Naive thymus-derived CD4-positive, alpha-beta T cell (primary cell): ENCODE measurements at regions not wholly inside any gene's neighbourhood (a gene's known extent, or its start where the extent isn't known, plus 50 kb on each side); places are given as distances from the start of the nearest gene placed in this dataset.
"Not testable (repeated sequence)": the region's sequence is repeated elsewhere in the genome, so short reads cannot be mapped to it uniquely, and the experiment has no call there.

Experiments
- ATAC-seq: fragments of 150-1000 bp; cut with Tn5 transposase; 2 replicates; pipeline ENCODE4 v1.10.0; 2021; ENCODE audit warnings: mild to moderate bottlenecking, moderate library complexity
- CTCF ChIA-PET: fragments of 350-600 bp; sonication (Branson Sonifier 250); formaldehyde crosslinking; loops from one replicate; lab custom pipeline; 2021; ENCODE audit warnings: antibody characterized with exemption; lab: Charles Lee
- POLR2A ChIA-PET: fragments of 350-600 bp; sonication (Branson Sonifier 250); formaldehyde crosslinking; loops from one replicate; lab custom pipeline; 2021; ENCODE audit warnings: antibody characterized with exemption, inconsistent platforms; lab: Charles Lee
- DNase-seq, 9 donors: peaks; one replicate each; pipeline versions ENCODE4 v3.0.0 to v3.0.0-alpha.2; 2020 to 2022; ENCODE audit warnings: mixed read lengths in 1 of 9
- H3K27ac ChIP-seq: one replicate; pipeline ENCODE4 v1.7.0; 2013; ENCODE audit warnings: mild to moderate bottlenecking, low read depth, low read length, moderate library complexity
- H3K27me3 ChIP-seq, 2 donors: one replicate each; pipeline ENCODE4 v1.7.0; 2013; ENCODE audit warnings: low read length in 2 of 2, mild to moderate bottlenecking in 2 of 2, moderate library complexity in 2 of 2; ENCODE audit not compliant: control insufficient read depth in 2 of 2, insufficient read depth in 2 of 2
- H3K36me3 ChIP-seq, 3 experiments: 1 replicate in 2 of 3; 2 replicates in 1 of 3; pipeline ENCODE4 v1.7.0; 2013; ENCODE audit warnings: low read length in 3 of 3, mild to moderate bottlenecking in 3 of 3, moderate library complexity in 1 of 3; ENCODE audit not compliant: insufficient read depth in 3 of 3, control insufficient read depth in 2 of 3
- H3K4me1 ChIP-seq, 2 donors: one replicate each; pipeline ENCODE4 v1.7.0; 2013; ENCODE audit warnings: low read length in 2 of 2, mild to moderate bottlenecking in 2 of 2, moderate library complexity in 1 of 2; ENCODE audit not compliant: control insufficient read depth in 2 of 2, insufficient read depth in 2 of 2
- H3K4me3 ChIP-seq: 2 replicates; pipeline ENCODE4 v1.7.0; 2013; ENCODE audit warnings: mild to moderate bottlenecking, low read length
- H3K9me3 ChIP-seq, 3 experiments: 1 replicate in 2 of 3; 2 replicates in 1 of 3; pipeline ENCODE4 v1.7.0; 2013; ENCODE audit warnings: low read length in 3 of 3; ENCODE audit not compliant: control insufficient read depth in 2 of 3
- H3K27ac Mint-ChIP-seq, 9 donors: one replicate each; pipeline ENCODE4 v1.8.0; 2020 to 2022; ENCODE audit warnings: mixed read lengths in 9 of 9, mild to moderate bottlenecking in 8 of 9, moderate library complexity in 5 of 9, inconsistent platforms in 2 of 9
- H3K27me3 Mint-ChIP-seq, 5 donors: one replicate each; pipeline ENCODE4 v1.8.0; 2021 to 2022; ENCODE audit warnings: mixed read lengths in 5 of 5, mild to moderate bottlenecking in 1 of 5
- H3K36me3 Mint-ChIP-seq, 5 donors: one replicate each; pipeline ENCODE4 v1.8.0; 2020 to 2022; ENCODE audit warnings: mixed read lengths in 5 of 5, mild to moderate bottlenecking in 3 of 5, inconsistent platforms in 1 of 5
- H3K4me1 Mint-ChIP-seq, 7 donors: one replicate each; pipeline ENCODE4 v1.8.0; 2020 to 2022; ENCODE audit warnings: mixed read lengths in 7 of 7, mild to moderate bottlenecking in 3 of 7, inconsistent platforms in 1 of 7
- H3K4me3 Mint-ChIP-seq, 10 donors: one replicate each; pipeline ENCODE4 v1.8.0; 2020 to 2022; ENCODE audit warnings: mild to moderate bottlenecking in 10 of 10, mixed read lengths in 10 of 10, moderate library complexity in 6 of 10, inconsistent platforms in 2 of 10
- H3K9me3 Mint-ChIP-seq, 11 donors: one replicate each; pipeline ENCODE4 v1.8.0; 2020 to 2022; ENCODE audit warnings: mixed read lengths in 11 of 11, mild to moderate bottlenecking in 4 of 11, inconsistent platforms in 1 of 11, moderate library complexity in 1 of 11
- intact Hi-C, 2 donors: fragments of 100-400 bp; cut with micrococcal nuclease; formaldehyde crosslinking; loops; one replicate each; pipeline ENCODE4 v1.15.1; 2023

GRCh38 chrX:122940199-122940598, 243.9 kb upstream of the GRIA3 start:
- POLR2A ChIA-PET, result no interaction called here
- H3K4me3 Mint-ChIP-seq, result no peak overlapping the region

GRCh38 chrX:122941806-122942205, 242.3 kb upstream of the GRIA3 start:
- no peak overlapping the region for H3K4me3 Mint-ChIP-seq
- CTCF ChIA-PET, result no interaction called here
- intact Hi-C loops, result no loop called here
- H3K9me3 ChIP-seq, result no peaks in the 10 kb centered on the region
- no peaks in the 10 kb centered on the region for H3K36me3 Mint-ChIP-seq
- POLR2A ChIA-PET, result no interaction called here
- H3K4me1 ChIP-seq, result no peaks in the 10 kb centered on the region
- H3K4me3 ChIP-seq, result no peak overlapping the region
- no peaks in the 10 kb centered on the region for H3K27me3 ChIP-seq
- H3K27me3 Mint-ChIP-seq, result no peaks in the 10 kb centered on the region
- no peak overlapping the region for H3K27ac Mint-ChIP-seq
- H3K4me1 Mint-ChIP-seq, result no peaks in the 10 kb centered on the region
- no peak for ATAC-seq
- H3K27ac ChIP-seq, result no peak overlapping the region
- no peak for DNase-seq
- no peaks in the 10 kb centered on the region for H3K36me3 ChIP-seq
- peaks cover 0 to 5% (median 0%) of the 10 kb centered on the region in 11 donors for H3K9me3 Mint-ChIP-seq

More at GRCh38 chrX:122940199-122940598, 243.9 kb upstream of the GRIA3 start:
- Mint-ChIP-seq H3K36me3 (no peaks in the 10 kb centered on the region), H3K27me3 (no peaks in the 10 kb centered on the region), H3K4me1 (no peaks in the 10 kb centered on the region), H3K9me3 (peaks cover 0 to 5% (median 0%) of the 10 kb centered on the region in 11 donors), H3K27ac (no peak overlapping the region)
- Histone ChIP-seq H3K27me3 (no peaks in the 10 kb centered on the region), H3K36me3 (no peaks in the 10 kb centered on the region), H3K4me3 (no peak overlapping the region), H3K9me3 (no peaks in the 10 kb centered on the region), H3K27ac (no peak overlapping the region), H3K4me1 (no peaks in the 10 kb centered on the region)
- CTCF ChIA-PET, result no interaction called here
- ATAC-seq, result no peak
- DNase-seq, result no peak
- intact Hi-C loops, result no loop called here

GRCh38 chrX:122943918-122944317, 240.2 kb upstream of the GRIA3 start:
- H3K4me1 ChIP-seq, result no peaks in the 10 kb centered on the region
- H3K4me1 Mint-ChIP-seq, result no peaks in the 10 kb centered on the region
- H3K27ac ChIP-seq, result no peak overlapping the region
- CTCF ChIA-PET, result no interaction called here
- no peaks in the 10 kb centered on the region for H3K36me3 Mint-ChIP-seq
- H3K36me3 ChIP-seq, result no peaks in the 10 kb centered on the region
- H3K4me3 Mint-ChIP-seq, result no peak overlapping the region
- POLR2A ChIA-PET, result no interaction called here
- no peak overlapping the region for H3K27ac Mint-ChIP-seq
- ATAC-seq (no peak), DNase-seq (no peak)
- H3K27me3 Mint-ChIP-seq, result no peaks in the 10 kb centered on the region
- intact Hi-C loops, result no loop called here
- peaks cover 0 to 5% (median 0%) of the 10 kb centered on the region in 11 donors for H3K9me3 Mint-ChIP-seq
- no peak overlapping the region for H3K4me3 ChIP-seq
- no peaks in the 10 kb centered on the region for H3K27me3 ChIP-seq
- H3K9me3 ChIP-seq, result no peaks in the 10 kb centered on the region

- Histone ChIP-seq H3K27ac (no peak overlapping the region), H3K9me3 (no peaks in the 10 kb centered on the region), H3K4me3 (no peak overlapping the region), H3K27me3 (no peaks in the 10 kb centered on the region), H3K4me1 (no peaks in the 10 kb centered on the region), H3K36me3 (no peaks in the 10 kb centered on the region)
- Mint-ChIP-seq H3K27ac (no peak overlapping the region), H3K4me1 (no peaks in the 10 kb centered on the region), H3K27me3 (no peaks in the 10 kb centered on the region), H3K9me3 (peaks cover 0 to 5% (median 0%) of the 10 kb centered on the region in 11 donors), H3K36me3 (no peaks in the 10 kb centered on the region), H3K4me3 (no peak overlapping the region)
- DNase-seq (no peak), ATAC-seq (no peak)
- intact Hi-C loops, result no loop called here
- ChIA-PET CTCF (no interaction called here), POLR2A (no interaction called here)
These were observed 238.8 kb upstream of the GRIA3 start for GRCh38 chrX:122945328-122945727.

GRCh38 chrX:122972604-122973003, 211.5 kb upstream of the GRIA3 start:
- Histone ChIP-seq H3K4me3 (no peak overlapping the region), H3K27ac (no peak overlapping the region), H3K4me1 (no peaks in the 10 kb centered on the region), H3K27me3 (no peaks in the 10 kb centered on the region), H3K9me3 (no peaks in the 10 kb centered on the region), H3K36me3 (no peaks in the 10 kb centered on the region)
- ChIA-PET POLR2A (no interaction called here), CTCF (no interaction called here)
- Mint-ChIP-seq H3K27me3 (no peaks in the 10 kb centered on the region), H3K4me1 (no peaks in the 10 kb centered on the region), H3K4me3 (no peak overlapping the region), H3K27ac (no peak overlapping the region), H3K36me3 (peaks cover 0 to 3% (median 0%) of the 10 kb centered on the region in 5 donors), H3K9me3 (peaks cover 2 to 18% (median 8%) of the 10 kb centered on the region in 11 donors)
- ATAC-seq (no peak), DNase-seq (no peak)
- intact Hi-C loops, result no loop called here

GRCh38 chrX:122982521-122982920, 201.6 kb upstream of the GRIA3 start:
- POLR2A ChIA-PET, result no interaction called here
- no peaks in the 10 kb centered on the region for H3K4me1 Mint-ChIP-seq
- no peak overlapping the region for H3K27ac ChIP-seq
- CTCF ChIA-PET, result no interaction called here
- no peaks in the 10 kb centered on the region for H3K9me3 ChIP-seq
- peaks cover 0 to 6% (median 0%) of the 10 kb centered on the region in 11 donors for H3K9me3 Mint-ChIP-seq
- intact Hi-C loops, result no loop called here
- no peak for ATAC-seq
- no peaks in the 10 kb centered on the region for H3K36me3 Mint-ChIP-seq
- H3K4me3 ChIP-seq, result no peak overlapping the region
- no peaks in the 10 kb centered on the region for H3K36me3 ChIP-seq
- H3K27ac Mint-ChIP-seq, result no peak overlapping the region
- DNase-seq, result no peak
- H3K4me3 Mint-ChIP-seq, result no peak overlapping the region
- H3K27me3 ChIP-seq, result no peaks in the 10 kb centered on the region
- H3K4me1 ChIP-seq, result no peaks in the 10 kb centered on the region
- H3K27me3 Mint-ChIP-seq, result no peaks in the 10 kb centered on the region

- ATAC-seq, result not testable (repeated sequence)
These were observed 181.2 kb upstream of the GRIA3 start for GRCh38 chrX:123002844-123003243.

More at GRCh38 chrX:123002844-123003243, 181.2 kb upstream of the GRIA3 start:
- H3K36me3 ChIP-seq, H3K9me3 ChIP-seq, H3K4me1 ChIP-seq, H3K4me1 Mint-ChIP-seq, H3K36me3 Mint-ChIP-seq, H3K4me3 Mint-ChIP-seq, intact Hi-C loops, H3K27ac Mint-ChIP-seq, H3K4me3 ChIP-seq, CTCF ChIA-PET, H3K9me3 Mint-ChIP-seq, POLR2A ChIA-PET, DNase-seq, H3K27me3 ChIP-seq, H3K27ac ChIP-seq, H3K27me3 Mint-ChIP-seq: not testable (repeated sequence)
